ENCODE measurements at regions not wholly inside any gene's neighbourhood (a gene's known extent, or its start where the extent isn't known, plus 50 kb on each side); places are given as distances from the start of the nearest gene placed in this dataset.

DNA sequence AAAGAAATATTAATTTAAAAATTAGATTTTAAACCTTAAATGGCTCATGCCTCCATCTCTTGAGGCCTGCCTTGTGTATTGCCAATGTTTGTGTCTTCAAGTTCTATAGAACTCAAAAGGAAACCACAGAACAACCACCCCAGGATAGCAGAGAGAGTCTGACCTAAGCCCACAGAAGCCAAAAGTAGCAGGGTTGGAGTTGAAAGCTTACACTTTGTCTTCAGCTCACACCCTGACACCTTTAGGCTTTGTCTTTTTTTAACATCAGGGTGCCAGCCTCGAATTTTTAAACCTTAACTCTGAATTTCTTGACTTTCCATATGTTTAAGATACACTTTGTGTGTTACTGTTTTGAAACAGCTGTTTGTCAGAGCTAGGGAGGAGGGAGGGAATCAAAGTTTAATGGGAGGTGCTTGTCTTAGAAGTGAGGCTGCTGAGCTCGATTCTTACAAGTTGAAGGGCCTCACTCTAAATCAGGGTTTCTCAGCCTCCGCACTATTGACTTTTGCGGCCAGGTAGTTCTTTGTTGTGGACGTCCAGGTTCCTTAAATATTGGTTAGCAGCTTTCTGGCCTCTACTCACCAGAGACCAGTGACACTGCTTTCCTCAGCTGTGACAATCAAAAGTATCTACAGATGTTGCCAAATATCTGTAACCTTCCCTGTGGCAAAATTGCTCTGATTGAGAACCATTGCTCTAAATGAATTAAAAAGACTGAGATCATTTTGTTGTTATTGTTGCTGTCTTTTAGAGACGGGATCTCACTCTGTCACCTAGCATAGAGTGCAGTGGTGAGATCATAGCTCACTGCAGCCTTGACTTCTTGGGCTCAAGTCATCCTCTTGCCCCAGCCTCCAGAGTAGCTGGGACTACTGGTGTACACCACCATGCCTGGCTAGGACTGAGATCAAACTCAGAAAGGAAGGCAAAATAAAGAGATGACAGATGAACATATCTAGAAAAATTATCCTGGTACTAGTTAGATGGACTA lies 139.2 kb upstream of the EOMES start:
- no peak for DNase-seq (ENCODE audit: low read depth in 1 of 2, low spot score in 1 of 2)

- DNase-seq (ENCODE audit: low read depth in 1 of 2, low spot score in 1 of 2) = no peak
Measured at GRCh38 chr3:27865731-27866130, 143.6 kb upstream of the EOMES start.

DNA sequence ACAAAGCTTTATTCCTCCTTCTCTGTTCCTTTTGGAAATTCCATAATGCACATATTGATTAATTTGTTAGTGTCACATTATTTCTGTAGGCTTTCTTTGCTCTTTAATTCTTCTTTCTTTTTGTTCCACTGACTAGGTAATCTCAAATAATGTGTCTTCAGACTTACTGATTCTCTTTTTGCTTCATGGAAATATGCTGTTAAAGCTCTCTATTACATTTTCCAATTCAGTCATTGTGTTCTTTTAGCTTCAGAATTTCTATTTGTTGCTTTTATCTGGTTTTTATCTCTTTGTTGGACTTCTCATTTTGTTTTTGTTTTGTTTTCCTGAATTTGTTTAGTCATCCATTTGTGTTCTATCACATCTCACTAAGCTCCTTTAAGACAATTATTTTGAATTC lies 147.0 kb upstream of the EOMES start:
- no peak for DNase-seq (ENCODE audit: low read depth in 1 of 2, low spot score in 1 of 2)

GRCh38 chr3:27877061-27878013 lies 155.2 kb upstream of the EOMES start:
- DNase-seq (ENCODE audit: low read depth in 1 of 2, low spot score in 1 of 2) = no peak

GRCh38 chr3:27878014-27878383 lies 155.9 kb upstream of the EOMES start:
- DNase-seq (ENCODE audit: low read depth in 1 of 2, low spot score in 1 of 2) = no peak

- DNase-seq (ENCODE audit: low read depth in 1 of 2, low spot score in 1 of 2) = peak in 1 of 2 donors; percentile 35
Measured at GRCh38 chr3:27880969-27881892, 159.1 kb upstream of the EOMES start.

DNA sequence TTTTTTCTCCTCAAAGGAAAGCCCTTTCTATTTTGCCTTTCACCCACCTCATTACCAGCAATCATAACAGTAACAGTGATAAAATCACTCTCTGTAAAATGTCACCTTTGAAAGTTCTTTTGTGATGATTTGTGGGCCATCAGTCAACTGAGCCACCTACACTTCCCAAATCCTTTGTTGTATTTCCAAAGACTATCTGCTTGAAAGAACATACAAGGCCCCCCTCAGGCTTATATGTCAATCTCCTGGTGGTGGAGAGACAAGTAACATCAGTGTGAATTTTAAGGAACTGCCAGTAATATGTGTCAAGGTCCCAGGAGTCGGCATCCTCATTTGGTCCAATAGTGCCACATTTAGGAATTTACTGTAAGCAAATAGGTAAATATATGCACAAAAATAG lies 161.1 kb upstream of the EOMES start:
- DNase-seq (ENCODE audit: low read depth in 1 of 2, low spot score in 1 of 2) = no peak

DNA sequence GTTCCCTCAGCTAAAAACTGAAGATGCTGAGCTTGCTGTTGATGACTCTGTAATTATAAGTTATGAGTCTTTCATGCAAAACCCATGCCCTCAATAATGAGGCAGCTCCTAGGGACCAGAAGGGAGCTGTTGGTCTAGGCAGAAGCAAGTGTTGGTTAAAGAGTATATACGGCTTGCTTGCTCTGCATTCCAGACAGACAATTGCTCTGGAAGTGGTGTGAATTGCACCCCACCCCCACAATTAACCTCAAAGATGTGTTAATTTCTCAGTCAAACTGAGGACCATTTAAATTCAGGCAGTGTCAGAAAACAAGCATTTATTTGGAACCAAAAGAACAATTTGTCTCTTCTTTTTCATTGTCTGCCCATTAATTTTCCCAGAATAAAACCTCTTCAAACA lies 163.5 kb upstream of the EOMES start:
- no peak for DNase-seq (ENCODE audit: low read depth in 1 of 2, low spot score in 1 of 2)

GRCh38 chr3:27888562-27888961 lies 166.4 kb upstream of the EOMES start:
- DNase-seq (ENCODE audit: low read depth in 1 of 2, low spot score in 1 of 2) = no peak

DNA sequence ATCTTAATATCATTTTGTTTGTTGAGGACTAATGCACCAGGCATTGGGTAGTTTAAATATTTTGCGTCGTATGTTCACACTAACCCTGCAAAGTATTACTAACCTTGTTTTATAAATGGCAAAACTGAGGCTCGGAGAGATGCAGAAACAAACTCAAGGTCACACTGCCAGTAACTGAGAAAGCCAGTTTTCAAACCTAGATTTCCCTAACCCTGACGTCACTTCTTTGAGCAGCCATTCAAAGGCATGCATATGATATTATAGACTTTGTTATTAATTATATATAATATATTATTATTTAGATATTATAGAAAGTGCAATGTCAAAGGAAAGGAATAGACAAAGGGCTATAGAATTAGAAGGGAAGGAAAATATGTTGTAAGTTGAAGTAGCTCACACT lies 167.6 kb upstream of the EOMES start:
- DNase-seq (ENCODE audit: low read depth in 1 of 2, low spot score in 1 of 2) = no peak

- DNase-seq (ENCODE audit: low read depth in 1 of 2, low spot score in 1 of 2) = no peak
Measured at GRCh38 chr3:27900316-27900715, 178.2 kb upstream of the EOMES start.

DNA sequence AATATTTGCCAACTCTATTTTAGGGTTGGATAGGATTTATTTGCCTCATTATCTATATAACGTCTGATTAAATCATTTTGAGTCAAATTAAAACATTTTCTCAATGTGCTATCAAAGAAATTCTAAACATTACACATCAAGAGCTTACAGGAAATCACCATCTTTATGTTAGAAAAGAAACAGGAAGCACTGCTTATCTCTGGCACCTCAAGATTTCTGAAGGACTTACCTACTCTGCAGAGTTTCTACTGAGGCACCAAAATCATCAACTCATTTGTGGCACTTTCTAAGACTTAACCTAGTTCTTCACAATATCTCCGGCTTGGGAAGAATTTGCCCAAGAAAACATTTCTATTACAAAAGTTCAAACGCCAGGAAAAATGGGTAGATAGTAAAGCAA lies 181.3 kb upstream of the EOMES start:
- DNase-seq (ENCODE audit: low read depth in 1 of 2, low spot score in 1 of 2) = no peak

- DNase-seq (ENCODE audit: low read depth in 1 of 2, low spot score in 1 of 2) = no peak
Measured at GRCh38 chr3:27905625-27906024, 183.5 kb upstream of the EOMES start.

DNA sequence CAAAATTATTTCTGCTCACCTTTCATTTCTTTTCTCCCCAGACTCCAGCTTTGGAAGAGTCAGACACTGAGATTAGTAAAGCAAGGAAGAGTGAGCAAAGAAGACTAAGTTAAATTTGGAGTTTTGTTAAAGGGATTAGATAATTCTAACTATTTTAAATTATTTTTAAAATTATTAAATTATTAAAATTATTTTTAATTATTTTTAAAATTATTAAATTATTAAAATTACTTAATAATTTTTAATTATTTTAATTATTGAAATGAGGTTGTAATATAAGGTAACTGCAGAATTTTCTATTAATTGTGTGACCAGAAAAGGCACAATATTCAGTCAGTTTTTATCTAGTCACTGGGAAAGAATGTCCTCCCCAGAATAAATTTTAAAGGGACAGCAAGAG lies 185.0 kb upstream of the EOMES start:
- DNase-seq (ENCODE audit: low read depth in 1 of 2, low spot score in 1 of 2) = no peak

DNA sequence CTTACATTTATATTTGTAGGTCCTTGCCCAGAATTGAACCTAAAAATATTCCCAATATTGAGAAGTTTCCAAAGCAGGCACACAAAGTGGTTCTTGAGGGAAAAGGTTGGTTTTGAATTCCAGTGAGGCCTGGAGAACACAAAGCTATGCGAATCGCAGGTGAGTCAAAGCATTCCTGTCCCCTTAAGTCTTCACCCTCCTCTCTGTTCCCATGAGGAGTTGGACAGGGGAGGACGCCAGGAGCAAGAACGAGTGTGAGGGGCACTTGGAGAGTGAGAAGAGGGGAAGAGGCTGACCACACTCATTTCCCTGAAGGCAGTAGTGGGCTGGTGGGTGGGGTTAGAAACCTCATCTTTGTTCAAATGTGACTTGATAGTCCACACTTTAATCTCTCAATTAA lies 185.8 kb upstream of the EOMES start:
- no peak for DNase-seq (ENCODE audit: low read depth in 1 of 2, low spot score in 1 of 2)

DNA sequence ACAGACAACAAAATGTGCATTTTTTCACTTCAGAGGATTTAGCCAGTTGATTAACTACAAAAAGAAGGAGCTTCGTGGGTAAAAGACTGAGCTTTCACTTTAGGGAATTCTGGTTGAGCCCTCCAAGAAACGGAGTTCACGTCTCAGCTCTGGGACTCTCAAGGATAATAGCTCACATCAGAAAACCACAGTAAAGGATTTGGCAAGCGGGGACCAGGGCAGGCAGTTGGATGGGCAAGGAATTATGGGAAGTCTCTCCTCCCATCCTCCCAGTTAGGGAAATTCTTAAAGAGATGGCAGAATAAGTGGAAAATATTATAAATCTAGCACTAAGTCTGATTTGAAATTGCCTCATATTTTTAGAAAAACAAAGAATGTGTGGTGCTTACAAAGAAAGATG lies 188.3 kb upstream of the EOMES start:
- no peak for DNase-seq (ENCODE audit: low read depth in 1 of 2, low spot score in 1 of 2)

DNA sequence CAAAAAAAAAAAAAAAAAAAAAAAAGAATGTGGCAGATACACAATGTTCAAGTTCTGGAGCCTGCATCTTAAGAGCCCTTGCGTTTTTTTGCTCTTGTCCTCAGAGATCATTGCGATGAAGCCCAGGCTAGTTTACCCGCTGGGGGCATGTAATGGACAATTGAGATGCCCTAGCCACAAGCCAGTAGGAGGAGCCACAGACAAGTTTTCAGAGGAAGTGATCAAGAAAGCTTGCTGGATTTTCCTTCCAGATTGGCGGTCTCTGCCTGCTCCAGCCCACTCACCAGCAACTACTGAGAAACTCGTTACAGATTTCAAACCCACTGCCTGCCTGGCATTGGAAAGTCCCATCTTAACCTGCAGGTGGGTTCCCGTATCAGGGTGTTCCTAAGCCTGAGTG lies 192.1 kb upstream of the EOMES start:
- DNase-seq (ENCODE audit: low read depth in 1 of 2, low spot score in 1 of 2) = no peak

- DNase-seq (ENCODE audit: low read depth in 1 of 2, low spot score in 1 of 2) = no peak
Measured at GRCh38 chr3:27923349-27924068, 201.4 kb upstream of the EOMES start.

- DNase-seq (ENCODE audit: low read depth in 1 of 2, low spot score in 1 of 2) = no peak
Measured at GRCh38 chr3:27927882-27928281, 205.8 kb upstream of the EOMES start.

GRCh38 chr3:27930052-27930602 lies 208.0 kb upstream of the EOMES start:
- DNase-seq (ENCODE audit: low read depth in 1 of 2, low spot score in 1 of 2) = no peak
